ENCODE measurements at regions not wholly inside any gene's neighbourhood (a gene's known extent, or its start where the extent isn't known, plus 50 kb on each side); places are given as distances from the start of the nearest gene placed in this dataset.

DNA sequence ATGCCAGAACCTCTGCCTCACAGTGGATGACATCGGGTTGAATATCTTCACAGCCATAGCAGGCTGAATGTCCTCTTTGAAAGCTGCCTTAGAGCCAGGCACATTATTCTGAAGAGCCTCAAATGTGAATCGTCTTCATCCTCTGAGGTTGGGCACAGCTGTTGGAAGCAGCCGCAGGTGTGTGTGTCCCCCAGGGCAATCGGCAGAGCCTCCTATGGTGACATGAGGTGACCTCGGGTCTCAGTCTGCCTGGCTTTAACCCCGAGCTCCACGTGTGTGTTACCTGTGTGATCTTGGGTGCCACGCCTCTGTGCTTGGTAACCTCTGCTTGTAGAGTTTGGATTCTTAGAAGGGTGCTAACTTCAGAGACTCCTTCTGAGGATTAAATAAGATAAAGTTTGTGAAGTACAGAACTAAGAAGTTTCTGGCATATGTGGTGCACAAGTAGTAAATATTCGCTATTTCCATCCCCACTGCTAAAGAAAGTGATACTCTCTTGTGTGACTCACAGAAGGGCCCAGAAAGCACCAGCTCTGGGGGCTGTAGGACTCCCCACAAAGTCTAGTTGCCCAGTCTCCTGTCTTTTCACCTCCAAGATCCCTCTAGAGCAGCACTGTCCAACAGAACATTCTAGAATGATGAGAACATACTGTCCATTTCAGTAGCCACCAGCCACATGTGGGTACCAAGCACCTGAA lies 500.9 kb downstream of the NPHP4 start:
- no peaks in the 10 kb centered on the region for H3K9me3 ChIP-seq (ENCODE audit: control insufficient read depth, insufficient read depth, low read length)
- no peaks in the 10 kb centered on the region for H3K36me3 ChIP-seq (ENCODE audit: control insufficient read depth, low read length)
- H3F3A ChIP-seq (ENCODE audit: control insufficient read depth, insufficient read depth) = no peaks in the 10 kb centered on the region
- no peak overlapping the region for H3K4me3 ChIP-seq (ENCODE audit: low read length)
- TF ChIP-seq EZH2phosphoT487 (IDR thresholded peaks at IDR 0.05; ENCODE audit: borderline replicate concordance, low read length) = no peak
- TF ChIP-seq, protein P1, sequence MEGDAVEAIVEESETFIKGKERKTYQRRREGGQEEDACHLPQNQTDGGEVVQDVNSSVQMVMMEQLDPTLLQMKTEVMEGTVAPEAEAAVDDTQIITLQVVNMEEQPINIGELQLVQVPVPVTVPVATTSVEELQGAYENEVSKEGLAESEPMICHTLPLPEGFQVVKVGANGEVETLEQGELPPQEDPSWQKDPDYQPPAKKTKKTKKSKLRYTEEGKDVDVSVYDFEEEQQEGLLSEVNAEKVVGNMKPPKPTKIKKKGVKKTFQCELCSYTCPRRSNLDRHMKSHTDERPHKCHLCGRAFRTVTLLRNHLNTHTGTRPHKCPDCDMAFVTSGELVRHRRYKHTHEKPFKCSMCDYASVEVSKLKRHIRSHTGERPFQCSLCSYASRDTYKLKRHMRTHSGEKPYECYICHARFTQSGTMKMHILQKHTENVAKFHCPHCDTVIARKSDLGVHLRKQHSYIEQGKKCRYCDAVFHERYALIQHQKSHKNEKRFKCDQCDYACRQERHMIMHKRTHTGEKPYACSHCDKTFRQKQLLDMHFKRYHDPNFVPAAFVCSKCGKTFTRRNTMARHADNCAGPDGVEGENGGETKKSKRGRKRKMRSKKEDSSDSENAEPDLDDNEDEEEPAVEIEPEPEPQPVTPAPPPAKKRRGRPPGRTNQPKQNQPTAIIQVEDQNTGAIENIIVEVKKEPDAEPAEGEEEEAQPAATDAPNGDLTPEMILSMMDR (IDR thresholded peaks at IDR 0.05; ENCODE audit: low read depth, low read length, poor library complexity, severe bottlenecking) = no peak
- H3K79me2 ChIP-seq (ENCODE audit: control insufficient read depth, low read length) = no peaks in the 10 kb centered on the region
- H3K27ac ChIP-seq (ENCODE audit: low read depth, low read length) = no peak overlapping the region
- H3K9me2 ChIP-seq (replicated peaks; ENCODE audit: control insufficient read depth, low read length) = no peaks in the 10 kb centered on the region
- no peaks in the 10 kb centered on the region for H3K4me1 ChIP-seq (ENCODE audit: control insufficient read depth, low read length)
- no peak overlapping the region for H3K4me2 ChIP-seq (ENCODE audit: low read length)
- H3K27me3 ChIP-seq (ENCODE audit: control insufficient read depth, low read length) = no peaks in the 10 kb centered on the region
- H4K20me1 ChIP-seq (ENCODE audit: control insufficient read depth, insufficient read depth, low read depth, low read length) = no peaks in the 10 kb centered on the region

DNA sequence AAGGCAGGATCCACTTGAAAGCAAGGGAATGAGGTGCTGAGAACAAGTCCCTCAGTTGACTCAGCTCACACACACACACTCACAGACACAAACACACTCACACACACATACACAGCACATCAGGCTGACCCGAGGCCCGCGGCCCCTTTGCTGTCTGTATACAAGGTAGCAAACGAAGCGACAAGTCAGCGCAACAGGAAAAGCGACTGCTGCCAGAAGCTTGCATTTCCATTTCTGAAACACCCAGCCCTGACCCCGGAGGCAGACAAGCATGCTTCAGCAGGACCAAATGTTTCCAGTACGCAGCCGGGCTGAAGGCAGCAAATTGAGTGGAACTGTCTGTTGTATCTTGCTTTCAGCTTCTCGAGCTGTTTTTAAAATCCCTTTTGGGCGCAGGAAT lies 501.6 kb downstream of the NPHP4 start:
- Histone ChIP-seq H3K4me1 (ENCODE audit: control insufficient read depth, low read length) (no peaks in the 10 kb centered on the region), H3K27me3 (ENCODE audit: control insufficient read depth, low read length) (no peaks in the 10 kb centered on the region), H3K36me3 (ENCODE audit: control insufficient read depth, low read length) (no peaks in the 10 kb centered on the region), H3K4me2 (ENCODE audit: low read length) (no peak overlapping the region), H3K4me3 (ENCODE audit: low read length) (no peak overlapping the region), H3K27ac (ENCODE audit: low read depth, low read length) (no peak overlapping the region), H4K20me1 (ENCODE audit: control insufficient read depth, insufficient read depth, low read depth, low read length) (no peaks in the 10 kb centered on the region), H3K79me2 (ENCODE audit: control insufficient read depth, low read length) (no peaks in the 10 kb centered on the region), H3F3A (ENCODE audit: control insufficient read depth, insufficient read depth) (no peaks in the 10 kb centered on the region), H3K9me2 (replicated peaks; ENCODE audit: control insufficient read depth, low read length) (no peaks in the 10 kb centered on the region), H3K9me3 (ENCODE audit: control insufficient read depth, insufficient read depth, low read length) (no peaks in the 10 kb centered on the region)
- TF ChIP-seq EZH2phosphoT487 (IDR thresholded peaks at IDR 0.05; ENCODE audit: borderline replicate concordance, low read length) = no peak
- TF ChIP-seq, protein P1 (IDR thresholded peaks at IDR 0.05; ENCODE audit: low read depth, low read length, poor library complexity, severe bottlenecking) = no peak

DNA sequence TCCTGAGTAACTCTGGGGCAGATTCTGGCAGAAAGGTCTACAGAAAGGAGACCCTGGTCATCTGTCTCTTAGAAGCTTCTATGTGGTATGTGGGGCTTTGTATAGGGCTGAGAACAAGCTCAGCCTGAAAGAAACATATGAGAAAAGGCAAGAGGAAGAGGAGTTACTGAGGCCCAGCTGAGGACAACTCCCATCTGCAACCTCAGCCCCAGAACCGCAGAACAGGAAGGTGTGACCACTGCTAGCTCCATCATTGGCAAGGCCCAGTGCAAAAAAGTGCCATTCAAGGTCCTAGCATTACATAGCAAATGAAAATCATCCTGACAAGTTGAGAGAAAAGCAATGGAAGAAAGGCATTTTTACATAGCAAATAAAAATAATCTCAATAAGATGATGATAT lies 503.8 kb downstream of the NPHP4 start:
- Histone ChIP-seq H3K4me1 (ENCODE audit: control insufficient read depth, low read length) (no peaks in the 10 kb centered on the region), H3K4me3 (ENCODE audit: low read length) (no peak overlapping the region), H3K79me2 (ENCODE audit: control insufficient read depth, low read length) (no peaks in the 10 kb centered on the region), H3K27me3 (ENCODE audit: control insufficient read depth, low read length) (no peaks in the 10 kb centered on the region), H3K27ac (ENCODE audit: low read depth, low read length) (no peak overlapping the region), H3K4me2 (ENCODE audit: low read length) (no peak overlapping the region), H4K20me1 (ENCODE audit: control insufficient read depth, insufficient read depth, low read depth, low read length) (no peaks in the 10 kb centered on the region), H3K36me3 (ENCODE audit: control insufficient read depth, low read length) (no peaks in the 10 kb centered on the region), H3K9me2 (replicated peaks; ENCODE audit: control insufficient read depth, low read length) (no peaks in the 10 kb centered on the region), H3K9me3 (ENCODE audit: control insufficient read depth, insufficient read depth, low read length) (no peaks in the 10 kb centered on the region), H3F3A (ENCODE audit: control insufficient read depth, insufficient read depth) (no peaks in the 10 kb centered on the region)
- TF ChIP-seq EZH2phosphoT487 (IDR thresholded peaks at IDR 0.05; ENCODE audit: borderline replicate concordance, low read length) = no peak

DNA sequence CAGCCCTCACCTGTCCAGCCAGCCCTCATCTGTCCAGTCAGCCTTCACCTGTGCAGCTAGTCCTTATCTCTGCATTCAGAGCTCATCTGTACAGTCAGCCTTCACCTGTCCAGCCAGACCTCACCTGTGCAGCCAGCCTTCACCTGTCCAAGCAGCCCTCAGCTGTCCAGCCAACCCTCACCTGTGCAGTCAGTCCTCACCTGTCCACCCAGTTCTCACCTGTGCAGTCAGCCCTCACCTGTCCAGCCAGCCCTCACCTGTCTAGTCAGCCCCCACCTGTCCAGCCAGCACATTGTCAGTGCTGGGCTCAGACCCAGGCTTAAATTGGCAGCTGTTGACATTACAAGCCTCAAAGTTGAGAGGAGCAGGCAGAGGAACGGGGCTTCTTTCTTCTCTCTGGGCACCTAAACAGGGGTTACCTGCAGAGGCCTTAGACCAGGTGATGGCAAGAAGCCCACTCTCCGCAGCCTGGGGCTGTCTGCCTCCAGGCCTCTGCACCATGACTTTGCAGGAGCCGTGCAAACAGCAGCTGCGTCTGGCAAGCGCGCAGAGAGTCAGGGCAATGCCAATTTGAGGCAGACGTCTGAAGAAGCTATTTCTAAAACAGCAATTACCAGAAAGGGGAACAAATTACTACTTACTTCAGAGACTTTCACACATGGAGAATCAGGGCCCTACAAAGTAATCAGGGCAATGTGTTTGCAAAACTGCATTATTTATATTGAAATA lies 506.1 kb downstream of the NPHP4 start:
- Histone ChIP-seq H3K4me2 (ENCODE audit: low read length) (no peak overlapping the region), H4K20me1 (ENCODE audit: control insufficient read depth, insufficient read depth, low read depth, low read length) (no peaks in the 10 kb centered on the region), H3K4me3 (ENCODE audit: low read length) (no peak overlapping the region), H3K9me3 (ENCODE audit: control insufficient read depth, insufficient read depth, low read length) (no peaks in the 10 kb centered on the region), H3K4me1 (ENCODE audit: control insufficient read depth, low read length) (no peaks in the 10 kb centered on the region), H3K27ac (ENCODE audit: low read depth, low read length) (no peak overlapping the region), H3K36me3 (ENCODE audit: control insufficient read depth, low read length) (no peaks in the 10 kb centered on the region), H3F3A (ENCODE audit: control insufficient read depth, insufficient read depth) (no peaks in the 10 kb centered on the region), H3K27me3 (ENCODE audit: control insufficient read depth, low read length) (no peaks in the 10 kb centered on the region), H3K9me2 (replicated peaks; ENCODE audit: control insufficient read depth, low read length) (no peaks in the 10 kb centered on the region), H3K79me2 (ENCODE audit: control insufficient read depth, low read length) (no peaks in the 10 kb centered on the region)
- TF ChIP-seq EZH2phosphoT487 (IDR thresholded peaks at IDR 0.05; ENCODE audit: borderline replicate concordance, low read length) = no peak
- TF ChIP-seq, protein P1 (IDR thresholded peaks at IDR 0.05; ENCODE audit: low read depth, low read length, poor library complexity, severe bottlenecking) = no peak

Data from DOHH2 (cell line).